Activated CD4-positive, alpha-beta T cell treated with anti-CD3 and anti-CD28 coated beads, Interleukin-2, amount 10 ng/mL, durations not matched to agents 24 days and 14 days (primary cell): ENCODE measurements at regions not wholly inside any gene's neighbourhood (a gene's known extent, or its start where the extent isn't known, plus 50 kb on each side); places are given as distances from the start of the nearest gene placed in this dataset.

ENCODE experiments used
- DNase-seq: peaks from one replicate; pipeline ENCODE4 v3.0.0; 2022
- H3K27ac Mint-ChIP-seq: one replicate; pipeline ENCODE4 v1.8.0; 2022; ENCODE audit warnings: mild to moderate bottlenecking, mixed read lengths
- H3K27me3 Mint-ChIP-seq: one replicate; pipeline ENCODE4 v1.8.0; 2022; ENCODE audit warnings: mixed read lengths
- H3K36me3 Mint-ChIP-seq: one replicate; pipeline ENCODE4 v1.8.0; 2022; ENCODE audit warnings: low read depth, mild to moderate bottlenecking, mixed read lengths
- H3K4me1 Mint-ChIP-seq: one replicate; pipeline ENCODE4 v1.8.0; 2021; ENCODE audit warnings: mixed read lengths
- H3K4me3 Mint-ChIP-seq: one replicate; pipeline ENCODE4 v1.8.0; 2022; ENCODE audit warnings: mild to moderate bottlenecking, moderate library complexity, mixed read lengths
- H3K9me3 Mint-ChIP-seq: one replicate; pipeline ENCODE4 v1.8.0; 2021; ENCODE audit warnings: mixed read lengths
- intact Hi-C: fragments of 100-400 bp; cut with micrococcal nuclease; formaldehyde crosslinking; loops from one replicate; pipeline ENCODE4 v1.15.1; 2023

DNA sequence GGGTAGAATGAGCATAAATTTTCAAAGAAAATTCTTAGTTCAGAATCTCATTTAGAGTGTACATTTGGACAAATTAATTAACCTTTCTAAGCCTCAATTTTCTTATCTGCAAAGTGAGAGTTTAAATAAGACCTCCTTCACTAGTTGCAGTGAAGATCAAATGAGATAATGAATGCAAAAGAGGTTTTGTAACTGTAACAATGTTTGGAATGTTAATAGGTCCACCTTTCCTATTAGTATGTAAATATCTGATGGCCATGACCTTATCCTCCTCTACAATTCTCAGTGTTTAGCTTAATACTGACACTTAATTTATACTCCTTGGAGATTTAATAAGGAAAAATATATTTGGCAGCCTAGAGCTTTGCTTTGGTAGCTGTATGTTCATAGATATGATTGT is 138.8 kb downstream of the GABRG1 start:
- Mint-ChIP-seq H3K27me3 (no peaks in the 10 kb centered on the region), H3K4me1 (no peaks in the 10 kb centered on the region), H3K27ac (no peak overlapping the region), H3K36me3 (no peaks in the 10 kb centered on the region), H3K9me3 (peaks cover 3% of the 10 kb centered on the region), H3K4me3 (no peak overlapping the region)
- DNase-seq = no peak
- intact Hi-C loops = no loop called here

DNA sequence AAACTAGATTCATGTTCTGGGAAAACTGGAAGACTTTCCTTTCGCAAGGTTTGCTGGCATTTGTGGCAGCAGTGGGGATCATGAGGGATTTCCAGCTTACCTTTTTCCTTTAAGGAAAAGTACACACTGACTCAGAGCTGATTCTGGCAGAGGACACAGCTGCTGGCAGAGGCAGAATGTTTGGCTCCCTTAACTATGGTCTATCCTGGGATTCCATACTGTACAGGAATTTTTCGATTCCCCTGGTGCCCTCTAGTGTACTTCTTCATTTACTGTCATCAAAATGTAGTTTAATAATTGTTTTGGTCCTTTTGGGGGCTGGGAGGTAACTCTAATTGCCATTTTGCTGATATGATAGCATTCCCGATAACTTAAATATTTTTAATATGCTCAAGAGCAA is 152.7 kb downstream of the GABRG1 start:
- no peaks in the 10 kb centered on the region for H3K27me3 Mint-ChIP-seq
- no peak for DNase-seq
- H3K4me3 Mint-ChIP-seq = no peak overlapping the region
- H3K4me1 Mint-ChIP-seq = no peaks in the 10 kb centered on the region
- intact Hi-C loops = no loop called here
- H3K36me3 Mint-ChIP-seq = no peaks in the 10 kb centered on the region
- H3K27ac Mint-ChIP-seq = no peak overlapping the region
- H3K9me3 Mint-ChIP-seq = no peaks in the 10 kb centered on the region

DNA sequence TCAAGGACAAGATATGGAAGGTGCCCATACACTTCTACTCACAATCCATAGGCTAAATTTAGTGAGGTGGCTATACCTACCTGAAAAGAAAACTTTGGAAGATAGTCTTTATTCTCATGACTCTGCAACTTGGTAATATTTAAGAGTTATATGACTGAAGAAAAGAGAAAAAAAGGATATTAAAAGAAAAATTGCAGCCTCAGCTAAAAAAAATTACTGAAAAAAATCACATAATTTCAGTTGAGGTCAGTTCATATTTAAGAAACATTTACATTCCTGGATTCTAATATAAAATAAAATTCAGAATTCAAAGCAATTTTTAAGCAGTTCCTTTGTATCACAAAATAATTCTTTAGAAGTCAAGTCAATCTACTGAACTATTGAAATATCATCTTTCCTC is 166.5 kb downstream of the GABRG1 start:
- H3K4me1 Mint-ChIP-seq = no peaks in the 10 kb centered on the region

GRCh38 chr4:45954276-45954675 is 169.6 kb downstream of the GABRG1 start:
- Mint-ChIP-seq H3K4me3 (no peak overlapping the region), H3K9me3 (no peaks in the 10 kb centered on the region), H3K4me1 (no peaks in the 10 kb centered on the region), H3K27me3 (no peaks in the 10 kb centered on the region), H3K27ac (no peak overlapping the region), H3K36me3 (no peaks in the 10 kb centered on the region)
- intact Hi-C loops = no loop called here
- DNase-seq = no peak

More for the DNA sequence above, 166.5 kb downstream of the GABRG1 start:
- no peak overlapping the region for H3K4me3 Mint-ChIP-seq
- no peaks in the 10 kb centered on the region for H3K27me3 Mint-ChIP-seq
- intact Hi-C loops = no loop called here
- no peaks in the 10 kb centered on the region for H3K9me3 Mint-ChIP-seq
- no peak overlapping the region for H3K27ac Mint-ChIP-seq
- no peaks in the 10 kb centered on the region for H3K36me3 Mint-ChIP-seq
- DNase-seq = no peak

DNA sequence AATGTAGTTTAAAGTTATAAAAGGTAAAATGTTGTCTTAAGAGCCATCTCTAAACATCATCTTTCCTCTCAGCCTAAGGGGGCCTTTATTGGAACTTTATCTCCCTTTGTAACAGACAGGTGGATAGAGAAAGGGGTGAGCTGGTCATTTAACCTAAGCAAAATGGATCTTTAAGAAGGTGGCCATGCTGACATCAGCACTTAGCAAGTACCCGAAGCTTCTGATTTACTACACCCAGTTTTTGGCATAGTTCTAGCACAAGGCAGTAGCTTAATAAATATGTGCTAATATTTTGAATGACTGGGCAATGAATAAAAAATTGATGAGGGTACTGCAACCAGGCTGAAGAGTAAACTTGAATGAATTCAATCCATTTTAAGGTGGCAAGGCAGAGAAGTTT is 172.7 kb downstream of the GABRG1 start:
- DNase-seq = no peak
- Mint-ChIP-seq H3K4me3 (no peak overlapping the region), H3K4me1 (no peaks in the 10 kb centered on the region), H3K27me3 (no peaks in the 10 kb centered on the region), H3K36me3 (no peaks in the 10 kb centered on the region), H3K27ac (no peak overlapping the region), H3K9me3 (no peaks in the 10 kb centered on the region)
- intact Hi-C loops = no loop called here

- Mint-ChIP-seq H3K27ac (no peak overlapping the region), H3K36me3 (no peaks in the 10 kb centered on the region), H3K4me3 (no peak overlapping the region), H3K9me3 (no peaks in the 10 kb centered on the region), H3K27me3 (no peaks in the 10 kb centered on the region), H3K4me1 (no peaks in the 10 kb centered on the region)
- no peak for DNase-seq
- intact Hi-C loops = no loop called here
Measured at GRCh38 chr4:45946699-45947098, 177.2 kb downstream of the GABRG1 start.

DNA sequence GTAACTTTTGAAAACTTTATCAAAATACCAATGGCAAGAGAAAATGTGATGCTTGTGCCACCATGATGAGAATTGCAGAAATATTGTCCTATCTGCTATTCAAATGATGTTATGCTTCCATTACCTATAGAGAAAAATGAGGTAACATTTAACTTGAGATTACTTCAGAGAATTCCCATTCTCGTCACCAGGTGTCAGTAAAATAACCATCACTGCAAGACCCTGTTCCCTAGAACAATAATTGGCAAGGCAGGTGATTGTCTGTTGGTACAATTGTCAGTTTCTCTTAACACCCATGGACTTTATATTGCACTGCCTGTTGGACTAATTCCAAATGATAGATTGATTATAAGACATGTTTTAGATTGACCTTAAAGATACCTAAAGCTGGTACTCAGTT is 179.9 kb downstream of the GABRG1 start:
- intact Hi-C loops = no loop called here
- Mint-ChIP-seq H3K4me1 (no peaks in the 10 kb centered on the region), H3K36me3 (no peaks in the 10 kb centered on the region), H3K9me3 (no peaks in the 10 kb centered on the region), H3K27ac (no peak overlapping the region), H3K4me3 (no peak overlapping the region), H3K27me3 (no peaks in the 10 kb centered on the region)
- no peak for DNase-seq

DNA sequence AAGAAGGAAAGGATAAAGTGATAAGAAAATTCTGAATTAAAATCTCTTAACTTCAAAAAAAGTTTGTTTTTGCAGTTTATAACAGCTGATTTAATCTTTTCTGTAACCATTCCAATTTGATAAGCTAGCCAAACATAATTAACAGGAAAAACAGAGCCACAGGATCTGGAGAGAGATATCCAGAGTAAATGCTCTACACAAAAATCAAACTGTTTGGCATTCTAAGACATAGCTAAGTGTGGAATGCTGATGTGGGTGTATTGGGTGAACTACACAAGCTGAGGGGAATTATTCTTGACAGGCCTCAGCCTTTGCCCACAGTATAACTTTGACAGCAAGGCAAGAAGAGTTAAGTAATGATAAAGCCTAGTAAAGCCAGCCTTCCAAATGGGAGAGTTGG is 184.8 kb downstream of the GABRG1 start:
- no peak for DNase-seq
- H3K4me1 Mint-ChIP-seq = no peaks in the 10 kb centered on the region
- no peaks in the 10 kb centered on the region for H3K36me3 Mint-ChIP-seq
- H3K27me3 Mint-ChIP-seq = no peaks in the 10 kb centered on the region
- H3K4me3 Mint-ChIP-seq = no peak overlapping the region
- intact Hi-C loops = no loop called here
- H3K9me3 Mint-ChIP-seq = no peaks in the 10 kb centered on the region
- no peak overlapping the region for H3K27ac Mint-ChIP-seq

DNA sequence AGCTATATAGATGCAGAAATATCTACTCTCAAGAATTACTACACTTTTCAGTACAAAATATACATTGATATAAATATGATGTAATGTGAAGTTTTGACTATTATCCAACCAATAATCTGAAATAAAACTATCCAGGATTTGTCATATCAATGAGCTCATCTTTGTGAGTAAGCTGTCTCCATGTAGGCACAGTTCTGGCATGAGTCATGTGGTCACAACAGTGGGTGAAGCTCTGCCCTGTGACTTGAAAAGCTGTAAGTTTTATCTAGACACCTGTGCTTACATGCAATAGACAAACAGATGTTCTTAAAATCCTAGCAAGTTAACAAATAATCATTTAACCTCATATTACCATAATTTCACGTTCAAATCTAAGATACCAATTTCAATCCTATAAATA is 192.7 kb downstream of the GABRG1 start:
- no peak overlapping the region for H3K4me3 Mint-ChIP-seq
- intact Hi-C loops = no loop called here

GRCh38 chr4:45927641-45928040 is 196.2 kb downstream of the GABRG1 start:
- H3K36me3 Mint-ChIP-seq = no peaks in the 10 kb centered on the region
- no peaks in the 10 kb centered on the region for H3K9me3 Mint-ChIP-seq
- no peak for DNase-seq
- H3K4me1 Mint-ChIP-seq = no peaks in the 10 kb centered on the region
- H3K4me3 Mint-ChIP-seq = no peak overlapping the region
- intact Hi-C loops = no loop called here
- no peaks in the 10 kb centered on the region for H3K27me3 Mint-ChIP-seq
- H3K27ac Mint-ChIP-seq = no peak overlapping the region

More for the DNA sequence above, 192.7 kb downstream of the GABRG1 start:
- Mint-ChIP-seq H3K4me1 (no peaks in the 10 kb centered on the region), H3K9me3 (no peaks in the 10 kb centered on the region), H3K27ac (no peak overlapping the region), H3K36me3 (no peaks in the 10 kb centered on the region), H3K27me3 (no peaks in the 10 kb centered on the region)
- no peak for DNase-seq

DNA sequence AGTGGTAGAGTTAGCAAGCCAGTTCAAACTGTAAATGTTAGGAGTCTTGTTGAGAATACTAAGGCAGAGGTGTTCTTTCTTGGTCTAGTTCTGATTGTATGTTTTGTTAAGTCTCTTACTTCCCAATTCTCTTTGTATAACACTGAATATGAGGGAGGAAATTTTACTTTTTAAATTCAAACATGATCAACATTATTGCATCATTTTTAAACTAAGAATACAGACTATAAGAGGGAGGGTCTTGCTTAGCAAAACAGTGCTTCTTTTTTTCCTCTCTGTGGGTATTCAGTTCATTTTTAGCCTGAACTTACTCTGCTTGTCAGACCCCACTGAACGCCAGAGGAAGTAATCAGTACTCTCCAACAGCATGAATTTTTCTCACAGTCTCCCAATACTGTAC is 198.0 kb downstream of the GABRG1 start:
- H3K4me3 Mint-ChIP-seq = no peak overlapping the region
- H3K27me3 Mint-ChIP-seq = no peaks in the 10 kb centered on the region
- no peaks in the 10 kb centered on the region for H3K36me3 Mint-ChIP-seq
- intact Hi-C loops = no loop called here
- H3K27ac Mint-ChIP-seq = no peak overlapping the region
- no peak for DNase-seq
- no peaks in the 10 kb centered on the region for H3K9me3 Mint-ChIP-seq
- no peaks in the 10 kb centered on the region for H3K4me1 Mint-ChIP-seq

GRCh38 chr4:45920861-45921260 is 203.0 kb downstream of the GABRG1 start:
- Mint-ChIP-seq H3K9me3 (no peaks in the 10 kb centered on the region), H3K27ac (no peak overlapping the region), H3K27me3 (no peaks in the 10 kb centered on the region), H3K4me3 (no peak overlapping the region), H3K36me3 (no peaks in the 10 kb centered on the region), H3K4me1 (no peaks in the 10 kb centered on the region)
- intact Hi-C loops = no loop called here
- DNase-seq = no peak

GRCh38 chr4:45910511-45910910 is 213.3 kb downstream of the GABRG1 start:
- no peaks in the 10 kb centered on the region for H3K27me3 Mint-ChIP-seq
- H3K4me3 Mint-ChIP-seq = no peak overlapping the region
- no peak for DNase-seq
- H3K36me3 Mint-ChIP-seq = no peaks in the 10 kb centered on the region
- no peak overlapping the region for H3K27ac Mint-ChIP-seq
- no peaks in the 10 kb centered on the region for H3K9me3 Mint-ChIP-seq
- no peaks in the 10 kb centered on the region for H3K4me1 Mint-ChIP-seq
- intact Hi-C loops = no loop called here

DNA sequence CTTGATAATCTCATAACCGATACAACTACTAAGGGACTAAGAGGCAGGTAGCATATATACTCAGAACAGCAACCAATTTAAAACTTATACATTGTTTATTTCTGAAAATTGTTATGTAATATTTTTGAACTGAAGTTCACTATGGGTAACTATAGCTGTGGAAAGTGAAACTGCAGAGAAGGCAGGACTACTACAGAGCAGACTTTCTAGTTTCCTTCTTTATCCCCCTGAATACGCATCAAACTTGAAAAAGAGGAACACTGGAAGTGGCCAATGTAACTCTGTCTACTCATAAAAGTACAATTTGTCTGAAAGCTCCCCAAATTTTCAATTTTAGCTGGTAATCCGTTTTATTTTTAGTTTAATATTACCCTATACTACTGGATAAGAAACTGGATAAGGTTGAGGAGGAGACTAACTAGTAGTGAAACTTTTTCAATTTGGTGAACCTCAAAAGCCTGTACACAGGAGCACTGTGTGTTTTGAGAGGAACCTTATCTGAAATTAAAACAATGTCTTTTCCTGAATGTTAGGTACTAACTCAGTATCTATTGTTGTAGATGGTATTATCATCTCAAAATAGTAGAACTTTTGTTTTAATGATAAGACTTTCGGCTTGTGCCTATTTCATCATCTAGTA is 225.8 kb downstream of the GABRG1 start:
- no peak for DNase-seq
- Mint-ChIP-seq H3K27ac (no peak overlapping the region), H3K27me3 (no peaks in the 10 kb centered on the region), H3K36me3 (no peaks in the 10 kb centered on the region), H3K4me3 (no peak overlapping the region), H3K9me3 (no peaks in the 10 kb centered on the region), H3K4me1 (no peaks in the 10 kb centered on the region)
- intact Hi-C loops = no loop called here

- intact Hi-C loops = no loop called here
- DNase-seq = no peak
- no peak overlapping the region for H3K27ac Mint-ChIP-seq
- no peaks in the 10 kb centered on the region for H3K4me1 Mint-ChIP-seq
- H3K9me3 Mint-ChIP-seq = no peaks in the 10 kb centered on the region
- no peak overlapping the region for H3K4me3 Mint-ChIP-seq
- H3K27me3 Mint-ChIP-seq = no peaks in the 10 kb centered on the region
- H3K36me3 Mint-ChIP-seq = no peaks in the 10 kb centered on the region
Measured at GRCh38 chr4:45883421-45883820, 240.4 kb downstream of the GABRG1 start.
